OCI-LY1 (cell line): ENCODE measurements at regions not wholly inside any gene's neighbourhood (a gene's known extent, or its start where the extent isn't known, plus 50 kb on each side); places are given as distances from the start of the nearest gene placed in this dataset.

ENCODE experiments used
- H2AFZ ChIP-seq: fragments of 200-600 bp; sonication (generic), shearing (Covaris generic); 2 replicates; pipeline ENCODE4 v1.6.0; 2014; ENCODE audit warnings: antibody characterized with exemption, mild to moderate bottlenecking, low read length
- H3F3A ChIP-seq: fragments of 200-600 bp; sonication (generic), shearing (Covaris generic); 2 replicates; pipeline ENCODE4 v1.6.0; 2014; ENCODE audit warnings: mild to moderate bottlenecking, antibody characterized with exemption, low read length, moderate library complexity; ENCODE audit not compliant: insufficient read depth
- H3K27ac ChIP-seq: fragments of 200-600 bp; sonication (generic); 2 replicates; pipeline ENCODE4 v1.5.1; 2014; ENCODE audit warnings: low read length, mixed run types, mild to moderate bottlenecking, low read depth; ENCODE audit not compliant: poor library complexity, severe bottlenecking
- H3K27me3 ChIP-seq: fragments of 200-600 bp; sonication (generic); 2 replicates; pipeline ENCODE4 v1.6.0; 2014; ENCODE audit warnings: antibody characterized with exemption, mild to moderate bottlenecking, low read length, moderate library complexity; ENCODE audit not compliant: insufficient read depth
- H3K36me3 ChIP-seq: fragments of 200-600 bp; sonication (generic); 2 replicates; pipeline ENCODE4 v1.6.1; 2014; ENCODE audit warnings: mild to moderate bottlenecking, antibody characterized with exemption, low read length, moderate library complexity, mixed read lengths; ENCODE audit not compliant: insufficient read depth
- H3K4me1 ChIP-seq: fragments of 200-600 bp; sonication (generic); 2 replicates; pipeline ENCODE4 v1.5.1; 2014; ENCODE audit warnings: mild to moderate bottlenecking, low read length, moderate library complexity; ENCODE audit not compliant: insufficient read depth, severe bottlenecking
- H3K4me2 ChIP-seq: fragments of 200-600 bp; sonication (generic), shearing (Covaris generic); 2 replicates; pipeline ENCODE4 v1.6.1; 2014; ENCODE audit warnings: low read length
- H3K4me3 ChIP-seq: fragments of 200-600 bp; sonication (generic); 2 replicates; pipeline ENCODE4 v1.5.1; 2014; ENCODE audit warnings: low read length, low read depth, mild to moderate bottlenecking, mixed read lengths; ENCODE audit not compliant: poor library complexity, severe bottlenecking
- H3K79me2 ChIP-seq: fragments of 200-600 bp; shearing (Covaris generic); 2 replicates; pipeline ENCODE4 v1.6.1; 2016; ENCODE audit warnings: mixed run types, low read length, mixed read lengths; ENCODE audit not compliant: insufficient read depth
- H3K9ac ChIP-seq: fragments of 200-600 bp; sonication (generic), shearing (Covaris generic); 2 replicates; pipeline ENCODE4 v1.6.1; 2014; ENCODE audit warnings: mild to moderate bottlenecking, low read length, mixed read lengths
- H3K9me2 ChIP-seq: fragments of 200-600 bp; sonication (generic), shearing (Covaris generic); 2 replicates; pipeline ENCODE4 v1.6.1; 2014; ENCODE audit warnings: low read depth, mild to moderate bottlenecking, low read length, mixed read lengths
- H3K9me3 ChIP-seq: fragments of 200-600 bp; shearing (Covaris generic); 2 replicates; pipeline ENCODE4 v1.6.1; 2014; ENCODE audit warnings: low read length, mixed read lengths
- H4K20me1 ChIP-seq: fragments of 200-600 bp; sonication (generic), shearing (Covaris generic); 2 replicates; pipeline ENCODE4 v1.6.0; 2016; ENCODE audit warnings: mild to moderate bottlenecking, low read length; ENCODE audit not compliant: insufficient read depth
- EZH2 ChIP-seq: fragments of 200-600 bp; sonication (generic), shearing (Covaris generic); IDR thresholded peaks from 2 replicates; pipeline ENCODE4 v1.8.0; 2017; ENCODE audit warnings: borderline replicate concordance, mixed run types, mild to moderate bottlenecking, antibody characterized with exemption, low read length, moderate library complexity, mixed read lengths
- TF ChIP-seq, protein P1 (sequence below): fragments of 200-600 bp; sonication (generic), shearing (Covaris generic); IDR thresholded peaks from 2 replicates; pipeline ENCODE4 v1.5.1; 2017; ENCODE audit warnings: mild to moderate bottlenecking, antibody characterized with exemption, low read length, moderate library complexity, mixed read lengths

DNA sequence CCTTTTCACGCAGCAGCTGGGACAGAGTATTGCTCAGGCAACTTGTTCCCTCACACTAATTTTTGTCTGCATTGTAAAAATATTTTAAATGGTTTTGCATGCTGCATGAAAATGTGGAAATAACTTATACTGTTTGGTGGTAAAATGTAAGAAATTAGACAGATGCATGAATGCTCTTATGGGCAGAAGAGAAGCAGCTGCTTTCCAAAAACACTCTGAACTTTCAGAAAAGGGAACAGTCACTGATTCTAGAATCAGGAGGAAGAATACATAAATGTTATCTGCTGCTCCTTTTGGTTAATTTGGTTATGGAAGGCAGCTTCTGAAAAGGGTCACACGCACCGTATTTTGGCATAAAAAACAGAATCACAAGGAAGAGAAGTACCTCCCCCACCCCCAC is 87.0 kb upstream of the RUNX1 start:
- Histone ChIP-seq H3K4me3 (no peak overlapping the region), H3K9me2 (no peaks in the 10 kb centered on the region), H3K27ac (peak overlapping the region; percentile 92), H2AFZ (no peak overlapping the region), H3K27me3 (no peaks in the 10 kb centered on the region), H3K9ac (no peak overlapping the region), H3K4me2 (no peak overlapping the region), H3K4me1 (peaks cover 46% of the 10 kb centered on the region), H3K36me3 (no peaks in the 10 kb centered on the region), H3K79me2 (no peaks in the 10 kb centered on the region), H3F3A (0 out of 2 replicates have a peak, but pooled peaks cover 4% of the 10 kb centered on the region), H4K20me1 (no peaks in the 10 kb centered on the region), H3K9me3 (no peaks in the 10 kb centered on the region)
- TF ChIP-seq, protein P1, sequence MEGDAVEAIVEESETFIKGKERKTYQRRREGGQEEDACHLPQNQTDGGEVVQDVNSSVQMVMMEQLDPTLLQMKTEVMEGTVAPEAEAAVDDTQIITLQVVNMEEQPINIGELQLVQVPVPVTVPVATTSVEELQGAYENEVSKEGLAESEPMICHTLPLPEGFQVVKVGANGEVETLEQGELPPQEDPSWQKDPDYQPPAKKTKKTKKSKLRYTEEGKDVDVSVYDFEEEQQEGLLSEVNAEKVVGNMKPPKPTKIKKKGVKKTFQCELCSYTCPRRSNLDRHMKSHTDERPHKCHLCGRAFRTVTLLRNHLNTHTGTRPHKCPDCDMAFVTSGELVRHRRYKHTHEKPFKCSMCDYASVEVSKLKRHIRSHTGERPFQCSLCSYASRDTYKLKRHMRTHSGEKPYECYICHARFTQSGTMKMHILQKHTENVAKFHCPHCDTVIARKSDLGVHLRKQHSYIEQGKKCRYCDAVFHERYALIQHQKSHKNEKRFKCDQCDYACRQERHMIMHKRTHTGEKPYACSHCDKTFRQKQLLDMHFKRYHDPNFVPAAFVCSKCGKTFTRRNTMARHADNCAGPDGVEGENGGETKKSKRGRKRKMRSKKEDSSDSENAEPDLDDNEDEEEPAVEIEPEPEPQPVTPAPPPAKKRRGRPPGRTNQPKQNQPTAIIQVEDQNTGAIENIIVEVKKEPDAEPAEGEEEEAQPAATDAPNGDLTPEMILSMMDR, result no peak
- TF ChIP-seq EZH2, result no peak

DNA sequence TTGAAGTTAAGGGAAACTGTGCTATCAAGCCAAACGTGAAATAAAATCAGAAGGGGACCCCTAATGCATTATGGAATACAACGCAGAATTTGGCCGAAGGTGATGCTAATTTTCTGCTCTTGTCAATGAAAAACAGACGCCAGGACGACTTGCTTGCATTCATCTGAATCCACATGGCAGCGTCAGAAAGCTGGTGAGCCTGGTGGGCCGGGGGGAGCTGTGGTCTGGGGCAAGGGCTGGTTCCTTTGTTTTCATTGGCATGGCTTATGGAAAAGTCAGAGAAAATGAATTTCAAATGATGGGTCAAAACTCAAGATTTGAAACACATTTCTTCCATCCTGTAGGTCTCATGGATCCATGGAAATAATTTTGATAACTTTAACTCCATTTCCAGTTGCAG is 86.4 kb upstream of the RUNX1 start:
- Histone ChIP-seq H3K27me3 (no peaks in the 10 kb centered on the region), H3F3A (0 out of 2 replicates have a peak, but pooled peaks cover 4% of the 10 kb centered on the region), H3K4me1 (peaks cover 40% of the 10 kb centered on the region), H3K27ac (no peak overlapping the region), H3K36me3 (no peaks in the 10 kb centered on the region), H2AFZ (no peak overlapping the region), H3K9me3 (no peaks in the 10 kb centered on the region), H4K20me1 (no peaks in the 10 kb centered on the region), H3K4me2 (no peak overlapping the region), H3K79me2 (no peaks in the 10 kb centered on the region), H3K9ac (no peak overlapping the region), H3K9me2 (no peaks in the 10 kb centered on the region), H3K4me3 (no peak overlapping the region)
- TF ChIP-seq EZH2, result no peak
- TF ChIP-seq, protein P1, result no peak

DNA sequence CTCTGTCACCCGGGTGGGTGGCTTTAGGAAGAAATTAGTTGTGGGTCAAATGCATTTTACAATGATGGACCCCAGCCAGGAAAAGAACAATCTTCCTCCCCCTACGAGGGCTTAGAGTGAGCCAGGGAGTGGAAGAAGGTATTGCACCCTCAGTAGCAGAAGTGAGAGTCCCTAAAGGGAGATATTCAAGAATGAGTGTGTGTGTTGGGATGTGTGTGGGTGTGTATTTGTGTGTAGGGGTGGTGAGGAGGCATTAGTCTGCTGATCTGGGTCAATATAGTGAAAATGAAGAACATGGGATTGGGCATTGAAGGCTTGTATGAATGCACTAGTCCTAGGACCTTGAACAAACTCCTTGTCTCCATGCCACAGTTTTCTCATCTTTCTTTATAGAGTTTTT is 85.2 kb upstream of the RUNX1 start:
- Histone ChIP-seq H3K4me2 (no peak overlapping the region), H4K20me1 (no peaks in the 10 kb centered on the region), H3K9ac (no peak overlapping the region), H3K27ac (no peak overlapping the region), H3K9me3 (peaks cover 4% of the 10 kb centered on the region; the same call in 1 of the 2 replicates), H3K9me2 (no peaks in the 10 kb centered on the region), H3K4me3 (no peak overlapping the region), H2AFZ (no peak overlapping the region), H3K27me3 (no peaks in the 10 kb centered on the region), H3K79me2 (no peaks in the 10 kb centered on the region), H3F3A (no peaks in the 10 kb centered on the region), H3K36me3 (no peaks in the 10 kb centered on the region), H3K4me1 (peaks cover 28% of the 10 kb centered on the region)
- TF ChIP-seq EZH2, result no peak
- TF ChIP-seq, protein P1, result no peak
